T-helper 17 cell (primary cell): ENCODE measurements at regions not wholly inside any gene's neighbourhood (a gene's known extent, or its start where the extent isn't known, plus 50 kb on each side); places are given as distances from the start of the nearest gene placed in this dataset.
"Not testable (repeated sequence)": the region's sequence is repeated elsewhere in the genome, so short reads cannot be mapped to it uniquely, and the experiment has no call there.

Source experiments
- ATAC-seq: fragments of 150-1000 bp; cut with Tn5 transposase; 2 replicates; pipeline ENCODE4 v1.10.0; 2021; ENCODE audit warnings: mild to moderate bottlenecking, moderate library complexity
- DNase-seq, 3 donors: peaks; one replicate each; pipeline versions ENCODE4 v3.0.0 to v3.0.0-alpha.2; 2020 to 2021
- H3K9me3 ChIP-seq: one replicate; pipeline ENCODE4 v1.7.0; 2013; ENCODE audit warnings: low read length, mild to moderate bottlenecking; ENCODE audit not compliant: control insufficient read depth, poor library complexity, severe bottlenecking
- H3K27ac Mint-ChIP-seq: one replicate; pipeline ENCODE4 v1.8.0; 2022; ENCODE audit warnings: mild to moderate bottlenecking, moderate library complexity, mixed read lengths
- H3K27me3 Mint-ChIP-seq: one replicate; pipeline ENCODE4 v1.8.0; 2022; ENCODE audit warnings: mixed read lengths
- H3K36me3 Mint-ChIP-seq: one replicate; pipeline ENCODE4 v1.8.0; 2022; ENCODE audit warnings: low read depth, mixed read lengths
- H3K4me1 Mint-ChIP-seq: one replicate; pipeline ENCODE4 v1.8.0; 2022; ENCODE audit warnings: mild to moderate bottlenecking, mixed read lengths
- H3K4me3 Mint-ChIP-seq: one replicate; pipeline ENCODE4 v1.8.0; 2022; ENCODE audit warnings: mild to moderate bottlenecking, moderate library complexity, mixed read lengths

- H3K9me3 ChIP-seq = no peaks in the 10 kb centered on the region
- Mint-ChIP-seq H3K36me3 (no peaks in the 10 kb centered on the region), H3K27me3 (no peaks in the 10 kb centered on the region), H3K27ac (peak overlapping the region; percentile 98), H3K4me3 (no peak overlapping the region), H3K4me1 (peaks cover 19% of the 10 kb centered on the region)
- ATAC-seq (no peak), DNase-seq (no peak)
These were observed 68.0 kb upstream of the C1QTNF9B start for GRCh38 chr13:23965346-23965745.

DNA sequence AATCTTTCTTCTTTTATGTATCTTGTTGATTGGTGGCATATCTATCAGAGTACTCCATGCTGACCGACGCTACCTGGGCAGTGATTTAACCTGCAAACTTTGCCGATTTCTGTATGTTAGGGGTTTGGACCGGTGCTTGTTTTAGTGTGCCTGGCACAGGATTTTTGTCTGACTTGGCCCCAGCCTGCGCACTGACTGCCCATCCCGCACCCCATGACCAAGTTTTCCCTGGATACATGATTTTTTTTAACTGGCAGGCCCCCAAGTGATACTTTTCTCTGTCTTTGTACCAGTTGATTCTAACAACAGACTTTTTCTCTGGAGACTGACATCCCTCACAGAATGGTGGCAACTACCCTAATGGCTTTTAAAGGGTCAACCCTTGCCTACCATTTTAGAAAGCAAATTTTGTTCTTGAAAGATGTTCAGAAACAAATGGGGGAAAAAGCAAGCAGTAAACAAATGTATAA, 69.0 kb upstream of the C1QTNF9B start:
- H3K9me3 ChIP-seq = no peaks in the 10 kb centered on the region
- Mint-ChIP-seq H3K4me3 (peak overlapping the region; percentile 84), H3K4me1 (peaks cover 17% of the 10 kb centered on the region), H3K27ac (peak overlapping the region; percentile 98), H3K27me3 (no peaks in the 10 kb centered on the region), H3K36me3 (no peaks in the 10 kb centered on the region)
- ATAC-seq (no peak), DNase-seq (no peak)

GRCh38 chr13:23966691-23967615, 69.7 kb upstream of the C1QTNF9B start:
- DNase-seq (no peak), ATAC-seq (peak; percentile 93)
- Mint-ChIP-seq H3K27me3 (no peaks in the 10 kb centered on the region), H3K4me3 (peak overlapping the region; percentile 84), H3K4me1 (peaks cover 17% of the 10 kb centered on the region), H3K36me3 (no peaks in the 10 kb centered on the region), H3K27ac (peak overlapping the region; percentile 98)
- no peaks in the 10 kb centered on the region for H3K9me3 ChIP-seq

DNA sequence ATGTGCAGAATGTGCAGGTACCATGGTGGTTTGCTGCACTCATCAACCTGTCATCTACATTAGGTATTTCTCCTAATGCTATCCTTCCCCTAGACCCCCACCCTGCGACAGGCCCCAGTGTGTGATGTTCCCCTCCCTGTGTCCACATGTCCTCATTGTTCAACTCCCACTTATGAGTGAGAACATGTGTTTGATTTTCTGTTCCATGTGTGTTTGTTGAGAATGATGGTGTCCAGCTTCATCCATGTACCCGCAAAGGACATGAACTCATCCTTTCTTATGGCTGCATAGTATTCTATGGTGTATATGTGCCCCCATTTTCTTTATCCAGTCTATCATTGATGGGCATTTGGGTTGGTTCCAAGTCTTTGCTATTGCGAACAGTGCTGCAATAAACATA, 70.5 kb upstream of the C1QTNF9B start:
- not testable (repeated sequence) for ATAC-seq, H3K36me3 Mint-ChIP-seq, H3K9me3 ChIP-seq, DNase-seq, H3K27me3 Mint-ChIP-seq
- peak overlapping the region; percentile 65 for H3K4me3 Mint-ChIP-seq
- peak overlapping the region; percentile 98 for H3K27ac Mint-ChIP-seq
- H3K4me1 Mint-ChIP-seq = peaks cover 17% of the 10 kb centered on the region

DNA sequence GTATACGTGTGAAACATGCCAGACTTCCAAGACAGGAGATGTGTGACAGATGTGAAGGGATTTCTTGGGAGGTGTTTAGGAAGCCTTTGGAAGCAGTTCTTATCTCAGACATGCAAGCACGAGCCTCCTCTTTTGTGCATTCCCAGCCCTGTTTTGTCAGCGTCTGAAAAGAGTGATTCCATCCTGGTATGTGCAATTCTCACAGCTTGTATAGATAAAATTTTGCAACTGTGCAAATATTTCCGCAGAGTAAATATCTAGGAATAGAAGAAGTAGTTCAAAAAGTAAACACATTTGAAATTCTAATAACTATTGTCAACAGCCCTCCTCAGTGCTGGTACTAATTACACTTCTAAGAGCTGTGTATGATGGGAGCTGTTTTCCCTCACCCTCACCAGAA, 72.3 kb upstream of the C1QTNF9B start:
- Mint-ChIP-seq H3K4me1 (peaks cover 13% of the 10 kb centered on the region), H3K27me3 (no peaks in the 10 kb centered on the region), H3K36me3 (no peaks in the 10 kb centered on the region), H3K4me3 (no peak overlapping the region), H3K27ac (no peak overlapping the region)
- ATAC-seq = no peak
- H3K9me3 ChIP-seq = no peaks in the 10 kb centered on the region
- no peak for DNase-seq

- peak; percentile 46 for ATAC-seq
- H3K4me3 Mint-ChIP-seq = peak overlapping the region; percentile 91
- H3K27me3 Mint-ChIP-seq = peaks cover 28% of the 10 kb centered on the region
- DNase-seq = peak in 2 of 3 donors; percentile 14
- no peaks in the 10 kb centered on the region for H3K36me3 Mint-ChIP-seq
- H3K27ac Mint-ChIP-seq = peak overlapping the region; percentile 91
- no peaks in the 10 kb centered on the region for H3K9me3 ChIP-seq
- peaks cover 7% of the 10 kb centered on the region for H3K4me1 Mint-ChIP-seq
These were observed 82.3 kb upstream of the C1QTNF9B start for GRCh38 chr13:23979361-23980159.

DNA sequence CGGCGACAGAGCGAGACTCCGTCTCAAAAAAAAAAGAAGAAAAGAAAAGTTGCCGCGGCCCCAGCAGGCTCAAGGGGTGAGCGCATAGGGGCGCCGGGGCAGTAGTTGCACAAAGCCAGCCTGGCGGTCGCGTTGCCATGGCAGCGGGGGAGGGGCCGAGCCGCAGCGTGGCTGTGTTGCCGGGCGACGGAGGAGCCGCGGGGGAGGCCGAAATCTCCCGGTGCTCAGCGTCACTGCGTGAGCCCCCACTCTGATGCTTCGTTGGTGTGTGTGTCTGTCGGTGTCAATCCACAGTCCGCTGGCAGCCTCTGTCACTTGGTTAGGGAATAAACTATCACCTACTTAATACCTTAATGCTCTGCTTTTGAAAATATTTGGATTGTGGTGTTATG, 82.9 kb upstream of the C1QTNF9B start:
- H3K27ac Mint-ChIP-seq = peak overlapping the region; percentile 91
- no peaks in the 10 kb centered on the region for H3K36me3 Mint-ChIP-seq
- H3K4me3 Mint-ChIP-seq = peak overlapping the region; percentile 91
- no peaks in the 10 kb centered on the region for H3K9me3 ChIP-seq
- DNase-seq (peak; percentile 75 to 85 (median 82)), ATAC-seq (peak; percentile 96)
- peaks cover 30% of the 10 kb centered on the region for H3K27me3 Mint-ChIP-seq
- H3K4me1 Mint-ChIP-seq = peaks cover 7% of the 10 kb centered on the region

GRCh38 chr13:23983671-23984070, 86.4 kb upstream of the C1QTNF9B start:
- no peak overlapping the region for H3K27ac Mint-ChIP-seq
- peaks cover 7% of the 10 kb centered on the region for H3K4me1 Mint-ChIP-seq
- ATAC-seq = no peak
- no peaks in the 10 kb centered on the region for H3K9me3 ChIP-seq
- DNase-seq = no peak
- no peaks in the 10 kb centered on the region for H3K36me3 Mint-ChIP-seq
- H3K4me3 Mint-ChIP-seq = no peak overlapping the region
- peaks cover 47% of the 10 kb centered on the region for H3K27me3 Mint-ChIP-seq

DNA sequence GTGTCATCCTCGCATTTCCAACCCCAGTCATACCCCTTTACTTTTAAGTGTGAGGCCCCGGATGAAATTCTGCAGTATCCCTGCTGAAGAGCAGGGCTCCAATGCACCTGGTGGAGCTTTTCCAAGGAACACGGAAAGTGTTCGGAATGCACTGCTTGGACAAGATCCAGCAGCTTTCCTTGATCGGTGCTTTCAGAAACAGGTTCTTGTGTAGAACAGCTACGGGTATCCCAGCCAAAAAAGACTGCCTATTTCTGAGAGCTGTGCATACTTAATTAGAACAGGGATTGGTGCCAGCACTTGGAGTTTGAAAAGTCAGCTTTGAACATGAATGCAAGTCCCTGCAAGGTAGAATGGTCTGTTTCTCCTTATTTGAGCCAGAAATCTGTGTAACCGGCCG, 87.2 kb upstream of the C1QTNF9B start:
- no peaks in the 10 kb centered on the region for H3K36me3 Mint-ChIP-seq
- peaks cover 7% of the 10 kb centered on the region for H3K4me1 Mint-ChIP-seq
- H3K27me3 Mint-ChIP-seq = peaks cover 47% of the 10 kb centered on the region
- H3K9me3 ChIP-seq = no peaks in the 10 kb centered on the region
- H3K4me3 Mint-ChIP-seq = no peak overlapping the region
- ATAC-seq = no peak
- DNase-seq = no peak
- H3K27ac Mint-ChIP-seq = no peak overlapping the region

DNA sequence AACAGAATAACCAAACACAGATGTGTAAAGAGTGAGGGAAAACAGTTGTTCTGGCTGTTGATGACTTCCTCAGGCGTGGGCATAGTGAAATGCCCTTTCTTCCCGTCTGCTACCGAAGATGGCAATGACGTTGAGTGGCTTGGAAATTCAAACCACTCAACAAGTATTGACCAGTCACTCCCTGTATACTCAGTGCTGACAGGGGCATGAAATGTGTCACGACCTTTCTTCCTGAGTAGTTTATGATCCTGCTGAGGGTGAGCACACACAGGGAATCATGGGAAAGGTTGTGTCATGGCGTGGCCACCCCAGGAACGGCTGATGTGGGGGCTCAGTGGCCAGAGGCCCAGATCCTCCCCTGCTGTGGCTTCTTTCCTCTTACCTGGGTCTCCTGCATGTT, 87.8 kb upstream of the C1QTNF9B start:
- Mint-ChIP-seq H3K27ac (no peak overlapping the region), H3K36me3 (no peaks in the 10 kb centered on the region), H3K4me1 (peaks cover 3% of the 10 kb centered on the region), H3K4me3 (no peak overlapping the region), H3K27me3 (peaks cover 47% of the 10 kb centered on the region)
- no peaks in the 10 kb centered on the region for H3K9me3 ChIP-seq
- ATAC-seq (no peak), DNase-seq (no peak)

DNA sequence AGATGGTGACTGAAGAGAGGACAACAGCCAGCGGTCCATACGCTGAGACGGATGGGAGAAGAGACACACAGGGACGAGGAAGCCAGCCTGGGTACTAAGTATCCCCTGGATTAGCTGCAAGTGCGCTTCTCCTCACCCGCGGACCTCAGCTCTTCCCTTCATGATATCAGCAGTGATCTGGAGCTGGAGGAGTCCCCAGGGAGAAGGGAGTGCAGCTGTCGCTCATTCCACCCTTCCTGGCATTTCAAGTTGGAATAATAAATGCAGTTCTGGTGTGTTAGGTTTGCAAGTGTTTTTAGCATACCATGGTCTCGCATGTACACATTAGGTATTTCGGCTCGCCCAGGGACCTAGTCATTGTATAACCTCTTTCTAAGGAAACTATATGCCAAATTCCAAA, 88.5 kb upstream of the C1QTNF9B start:
- DNase-seq (no peak), ATAC-seq (no peak)
- Mint-ChIP-seq H3K27me3 (peaks cover 52% of the 10 kb centered on the region), H3K4me1 (no peaks in the 10 kb centered on the region), H3K36me3 (no peaks in the 10 kb centered on the region), H3K4me3 (no peak overlapping the region), H3K27ac (no peak overlapping the region)
- H3K9me3 ChIP-seq = no peaks in the 10 kb centered on the region

- DNase-seq = no peak
- Mint-ChIP-seq H3K27me3 (peaks cover 60% of the 10 kb centered on the region), H3K4me3 (no peak overlapping the region), H3K4me1 (no peaks in the 10 kb centered on the region), H3K36me3 (no peaks in the 10 kb centered on the region), H3K27ac (no peak overlapping the region)
- no peaks in the 10 kb centered on the region for H3K9me3 ChIP-seq
- no peak for ATAC-seq
These were observed 89.3 kb upstream of the C1QTNF9B start for GRCh38 chr13:23986619-23987018.

- DNase-seq (no peak), ATAC-seq (no peak)
- H3K9me3 ChIP-seq = no peaks in the 10 kb centered on the region
- Mint-ChIP-seq H3K36me3 (no peaks in the 10 kb centered on the region), H3K27ac (no peak overlapping the region), H3K4me1 (no peaks in the 10 kb centered on the region), H3K27me3 (peaks cover 65% of the 10 kb centered on the region), H3K4me3 (no peak overlapping the region)
These were observed 90.1 kb upstream of the C1QTNF9B start for GRCh38 chr13:23987331-23987894.
